NCI-H1694 treated with DMSO at 0.1 percent for 48 hours (cell line): ENCODE measurements at regions not wholly inside any gene's neighbourhood (a gene's known extent, or its start where the extent isn't known, plus 50 kb on each side); places are given as distances from the start of the nearest gene placed in this dataset.

ENCODE experiments used
- DNase-seq: peaks from one replicate; lab custom pipeline; 2025; lab: John Stamatoyannopoulos, UW

DNA sequence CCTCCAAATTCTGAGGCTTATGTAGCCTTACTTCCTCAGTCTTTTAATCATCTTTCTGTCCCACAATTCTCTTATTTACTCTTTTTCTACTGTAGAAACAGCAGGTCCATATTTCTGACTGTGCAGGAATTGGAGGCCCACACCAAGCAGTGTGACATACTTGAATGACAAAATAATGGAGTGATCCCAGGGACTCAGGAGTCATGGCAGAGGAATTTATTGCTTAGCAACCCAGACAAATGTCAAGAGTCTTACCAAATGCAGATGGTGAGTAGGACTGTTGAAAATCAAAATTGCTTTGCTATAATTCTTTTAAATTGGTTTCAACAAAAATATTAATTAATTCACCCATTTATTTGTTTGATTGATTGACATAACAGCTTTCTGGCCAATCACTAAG is 59.9 kb downstream of the HTR1B start:
- DNase-seq = no peak

DNA sequence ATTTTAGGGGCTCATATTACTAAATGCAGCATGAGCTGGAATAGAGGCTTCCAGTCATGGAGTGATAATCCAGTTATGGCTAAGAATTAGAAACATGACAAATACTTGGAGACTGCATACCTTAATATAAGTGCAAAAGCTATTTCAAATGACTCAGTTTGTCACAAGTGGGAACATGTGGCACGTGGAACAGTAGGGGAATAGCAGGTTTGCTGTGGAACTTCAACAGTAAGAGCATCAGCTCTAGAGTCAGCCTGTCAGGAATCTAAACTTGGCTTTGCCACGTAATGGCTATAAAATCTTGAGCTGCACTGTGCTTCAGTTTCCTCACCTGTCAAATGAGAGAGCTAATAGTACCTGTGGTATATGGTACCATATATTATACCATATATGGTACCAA is 62.1 kb downstream of the HTR1B start:
- DNase-seq = no peak

DNA sequence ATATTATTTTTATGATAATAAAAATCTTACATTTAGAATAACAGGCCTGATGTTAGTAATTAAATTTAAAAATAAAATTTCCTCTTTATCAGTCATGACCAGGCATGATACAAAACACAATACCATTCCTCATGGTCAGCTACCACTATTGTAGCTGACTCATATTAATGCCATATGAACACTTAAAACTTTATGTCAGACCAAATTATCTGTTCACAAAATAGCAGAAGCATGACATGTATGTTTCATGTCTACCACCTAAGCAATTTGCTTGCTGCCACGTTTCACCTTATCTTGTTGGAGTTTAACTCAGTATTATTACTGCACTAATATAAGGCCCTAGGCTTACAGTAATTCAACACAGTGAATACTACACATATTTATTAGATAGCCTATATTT is 65.7 kb downstream of the HTR1B start:
- DNase-seq = no peak

GRCh38 chr6:77389402-77389801 is 73.9 kb downstream of the HTR1B start:
- DNase-seq = no peak

DNA sequence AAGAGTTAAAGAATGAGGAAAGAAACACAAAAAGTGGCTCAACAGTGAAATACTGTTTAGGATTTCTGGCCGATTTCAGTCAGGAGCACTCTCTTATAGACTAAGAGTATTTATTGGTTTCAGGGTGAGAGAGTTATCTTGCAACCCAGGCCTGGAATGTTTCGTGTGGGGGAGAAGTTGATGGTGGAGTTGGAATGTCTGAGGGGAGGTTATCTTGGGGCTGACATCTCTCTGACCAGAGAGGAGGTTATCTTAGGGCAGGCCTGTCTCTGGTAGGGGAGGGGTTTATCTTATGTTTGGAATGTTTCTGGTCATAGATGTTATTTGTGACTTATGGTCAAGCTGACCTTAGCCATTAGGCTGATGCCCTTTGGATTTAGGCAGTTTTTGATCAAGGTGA is 80.3 kb downstream of the HTR1B start:
- no peak for DNase-seq

- DNase-seq = no peak
Observed at GRCh38 chr6:77373955-77374354, 89.3 kb downstream of the HTR1B start.

DNA sequence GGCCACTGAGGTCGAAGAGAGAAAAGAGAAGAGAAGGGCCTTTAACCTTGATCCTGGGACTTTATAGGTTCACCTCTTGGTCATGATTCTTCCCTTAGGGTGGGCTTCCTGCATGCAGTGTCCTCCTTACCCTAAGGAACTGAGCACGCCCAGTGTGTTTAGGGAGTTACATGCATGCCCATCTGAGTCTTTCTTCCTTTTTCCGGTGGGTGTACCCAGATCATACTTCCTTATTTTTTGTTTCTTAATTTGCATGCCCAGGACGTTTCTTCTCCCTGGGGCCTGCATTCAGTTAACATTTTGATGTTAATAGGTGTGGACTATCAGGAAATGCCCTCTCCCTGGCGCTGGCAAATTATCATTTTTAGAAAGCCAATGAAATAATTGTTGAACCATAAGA is 91.5 kb downstream of the HTR1B start:
- no peak for DNase-seq

- no peak for DNase-seq
Observed at GRCh38 chr6:77368660-77369313, 94.5 kb downstream of the HTR1B start.

GRCh38 chr6:77366798-77367197 is 96.5 kb downstream of the HTR1B start:
- DNase-seq = no peak

- DNase-seq = no peak
Observed at GRCh38 chr6:77363702-77364101, 99.6 kb downstream of the HTR1B start.

- DNase-seq = no peak
Observed at GRCh38 chr6:77362055-77362454, 101.2 kb downstream of the HTR1B start.

DNA sequence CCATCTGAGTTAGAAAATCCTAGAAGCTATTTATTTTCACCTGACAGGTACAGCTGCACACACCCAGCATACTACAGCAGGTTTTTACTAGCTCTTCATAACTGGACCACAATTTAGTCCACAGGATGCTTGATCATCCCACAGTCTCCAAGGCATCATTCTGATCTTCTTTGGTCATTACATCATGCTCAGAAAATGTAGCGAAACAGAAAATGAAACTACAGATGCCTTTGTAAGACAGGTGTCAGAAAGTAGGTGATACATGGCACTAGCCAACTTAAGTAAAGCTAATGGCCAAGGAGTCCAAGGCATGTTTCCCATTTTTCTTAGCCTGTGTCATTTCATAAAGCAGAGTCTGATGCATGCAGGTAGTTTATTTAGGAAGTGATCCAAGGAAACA is 102.3 kb downstream of the HTR1B start:
- DNase-seq = no peak

- no peak for DNase-seq
Observed at GRCh38 chr6:77356821-77357220, 106.5 kb downstream of the HTR1B start.

DNA sequence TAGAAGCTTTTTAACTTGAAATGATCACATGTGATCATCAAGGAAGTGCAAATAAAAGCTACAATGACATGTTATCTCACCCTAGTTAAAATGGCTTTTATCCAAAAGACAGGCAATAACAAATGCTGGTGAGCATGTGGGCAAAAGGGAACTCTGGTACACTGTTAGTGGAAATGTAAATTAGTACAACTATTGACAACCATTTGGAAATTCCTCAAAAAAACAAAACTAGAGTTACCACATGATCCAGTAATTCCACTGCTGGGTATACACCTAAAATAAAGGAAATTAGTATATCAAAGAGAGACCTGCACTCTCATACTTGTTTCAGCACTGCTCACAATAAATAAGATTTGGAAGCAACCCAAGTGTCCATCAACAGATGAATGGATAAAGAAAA is 108.7 kb downstream of the HTR1B start:
- DNase-seq = no peak

DNA sequence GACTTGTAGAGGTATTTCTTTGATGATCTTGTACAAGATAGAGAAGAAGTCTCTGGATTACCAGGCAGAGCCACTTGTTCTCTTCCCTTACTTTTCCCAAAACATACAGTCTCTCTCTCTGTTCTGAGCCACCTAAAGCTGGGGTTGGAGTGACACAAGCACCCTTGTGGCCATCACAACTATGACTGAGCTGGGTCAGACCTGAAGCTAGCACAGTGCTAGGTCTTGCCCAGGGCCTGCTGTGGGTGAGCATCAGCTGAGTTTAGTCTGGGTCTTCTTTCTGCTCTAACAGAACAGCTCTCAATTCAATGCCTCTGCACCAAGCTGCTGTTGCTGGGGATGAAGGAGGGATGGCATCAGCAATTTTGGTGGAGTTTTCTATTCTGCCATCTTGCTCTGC is 110.2 kb downstream of the HTR1B start:
- no peak for DNase-seq

GRCh38 chr6:77341058-77341986 is 122.0 kb downstream of the HTR1B start:
- DNase-seq = no peak

- DNase-seq = no peak
Observed at GRCh38 chr6:77340331-77340730, 123.0 kb downstream of the HTR1B start.

DNA sequence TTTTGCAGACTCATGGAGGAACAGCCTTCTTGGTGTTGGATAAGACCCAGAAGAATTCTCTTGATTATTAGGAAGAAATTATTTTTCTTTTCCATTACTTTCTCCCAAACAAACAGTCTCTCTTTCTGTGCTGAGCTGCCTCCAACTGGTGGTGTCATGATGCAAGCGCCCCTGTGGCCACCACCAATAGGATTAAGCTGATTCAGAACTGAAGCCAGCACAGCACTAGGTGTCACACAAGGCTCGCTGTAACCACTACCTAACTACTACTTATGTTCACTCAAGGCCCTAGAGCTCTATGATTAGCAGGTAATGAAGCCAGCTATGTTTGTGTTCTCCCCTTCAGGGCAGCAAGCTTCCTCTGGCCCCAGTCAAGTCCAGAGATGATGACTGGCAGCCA is 123.4 kb downstream of the HTR1B start:
- DNase-seq = no peak

DNA sequence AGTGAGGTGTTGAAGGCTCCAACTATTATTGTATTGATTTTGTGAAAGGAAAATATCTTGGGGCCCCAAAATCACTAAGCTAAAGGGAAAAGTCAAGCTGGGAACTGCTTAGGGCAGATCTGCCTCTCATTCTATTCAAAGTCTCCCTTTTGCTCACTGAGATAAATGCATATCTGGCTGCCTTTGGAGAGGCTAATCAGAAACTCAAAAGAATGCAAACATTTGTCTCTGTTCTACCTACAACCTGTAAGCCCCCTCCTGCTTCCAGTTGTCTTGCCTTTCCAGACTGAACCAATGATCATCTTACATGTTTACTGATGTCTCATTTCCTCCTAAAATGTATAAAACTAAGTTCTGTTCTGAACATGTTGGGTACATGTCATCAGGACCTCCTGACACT is 125.9 kb downstream of the HTR1B start:
- no peak for DNase-seq

DNA sequence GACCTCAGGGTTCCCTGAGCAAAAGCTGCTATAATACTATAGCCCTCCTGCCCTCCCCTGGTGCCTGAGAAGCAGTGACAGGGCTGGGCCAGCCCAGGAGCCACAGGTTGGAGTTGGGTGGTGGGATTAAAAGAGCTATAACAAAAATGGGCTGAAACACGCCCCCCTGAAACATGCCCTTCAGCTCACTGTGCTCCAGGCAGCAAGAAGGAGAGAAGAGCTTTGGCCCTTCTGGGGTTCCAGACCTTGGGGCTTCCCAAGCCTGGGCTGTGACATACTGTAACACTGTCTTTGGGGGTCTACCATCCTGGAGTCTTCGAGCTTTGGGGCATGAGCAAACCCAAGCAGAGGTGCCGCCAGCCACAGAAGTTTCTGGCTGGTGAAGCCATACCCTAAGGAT is 129.2 kb downstream of the HTR1B start:
- DNase-seq = no peak

DNA sequence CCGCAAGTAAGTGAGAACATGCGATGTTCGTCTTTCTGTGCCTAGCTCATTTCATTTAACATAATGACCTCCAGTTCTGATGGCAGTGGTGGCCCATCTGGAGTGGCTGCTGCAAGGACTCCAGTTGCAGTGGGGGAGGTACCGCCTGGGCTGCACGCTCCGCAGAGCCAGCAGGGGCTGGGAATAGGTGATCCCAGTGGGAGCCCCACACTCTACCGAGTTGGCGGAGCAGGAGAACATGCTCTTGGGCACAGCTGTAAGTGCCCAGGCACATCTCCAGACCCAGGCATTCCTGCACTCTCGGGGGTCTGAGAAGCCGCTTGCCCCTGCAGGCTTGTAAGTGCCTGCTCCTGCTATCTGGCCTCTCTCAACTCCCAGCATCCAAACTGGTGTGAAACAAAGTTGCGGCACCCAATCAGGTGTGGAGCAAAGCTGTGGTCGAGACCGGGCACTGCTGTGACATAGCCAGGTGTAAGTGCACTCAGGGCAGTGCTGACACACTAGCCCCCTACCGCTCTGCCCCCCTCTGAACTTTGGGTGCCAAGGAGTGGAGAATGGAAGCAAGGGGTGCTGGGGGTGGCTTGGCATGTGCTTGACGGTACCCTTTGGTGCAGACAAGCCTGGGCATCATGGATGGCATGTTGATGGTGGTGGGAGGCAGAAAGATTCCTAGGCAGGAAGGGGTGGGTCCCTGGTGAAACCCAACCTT is 130.2 kb downstream of the HTR1B start:
- DNase-seq = no peak

- no peak for DNase-seq
Observed at GRCh38 chr6:77326711-77327110, 136.6 kb downstream of the HTR1B start.

DNA sequence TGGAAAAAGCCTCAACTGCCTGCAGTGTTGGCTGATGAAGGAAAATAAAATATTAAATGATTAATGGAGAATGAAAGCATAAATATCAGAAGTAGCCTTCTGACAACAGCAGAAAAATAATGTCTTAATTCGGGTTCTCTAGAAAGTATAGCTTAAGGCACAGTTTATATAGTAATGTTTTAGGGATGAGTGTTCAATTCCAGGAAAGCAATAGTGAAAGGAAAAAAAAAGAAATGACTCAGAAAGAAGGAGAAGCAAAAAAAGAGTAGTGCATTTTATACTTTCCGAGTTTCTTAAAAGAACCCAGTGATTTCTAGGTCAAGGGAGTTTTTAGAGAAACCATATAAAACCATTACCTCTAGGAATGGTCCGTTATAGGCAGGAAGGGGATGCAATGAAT is 137.3 kb downstream of the HTR1B start:
- DNase-seq = no peak
